Activated T-cell treated with anti-CD3 and anti-CD28 coated beads, Interleukin-2, amount 50 U/mL, for 4 hours (primary cell): ENCODE measurements at regions not wholly inside any gene's neighbourhood (a gene's known extent, or its start where the extent isn't known, plus 50 kb on each side); places are given as distances from the start of the nearest gene placed in this dataset.

ENCODE experiments used
- ATAC-seq, 2 donors: fragments of 200-7000 bp; cut with Tn5 transposase; one replicate each; pipeline ENCODE4 v1.10.0; 2021
- DNase-seq: peaks from one replicate; pipeline ENCODE4 v3.0.0-alpha.2; 2020
- H3K27me3 Mint-ChIP-seq: one replicate; pipeline ENCODE4 v1.8.0; 2021; ENCODE audit warnings: low read depth, mixed read lengths
- H3K36me3 Mint-ChIP-seq: one replicate; pipeline ENCODE4 v1.8.0; 2022; ENCODE audit warnings: mixed read lengths; ENCODE audit not compliant: insufficient read depth
- H3K4me1 Mint-ChIP-seq: one replicate; pipeline ENCODE4 v1.8.0; 2021; ENCODE audit warnings: low read depth, mixed read lengths
- H3K4me3 Mint-ChIP-seq: one replicate; pipeline ENCODE4 v1.8.0; 2021; ENCODE audit warnings: mild to moderate bottlenecking, moderate library complexity, mixed read lengths
- H3K9me3 Mint-ChIP-seq: one replicate; pipeline ENCODE4 v1.8.0; 2021; ENCODE audit warnings: mixed read lengths

DNA sequence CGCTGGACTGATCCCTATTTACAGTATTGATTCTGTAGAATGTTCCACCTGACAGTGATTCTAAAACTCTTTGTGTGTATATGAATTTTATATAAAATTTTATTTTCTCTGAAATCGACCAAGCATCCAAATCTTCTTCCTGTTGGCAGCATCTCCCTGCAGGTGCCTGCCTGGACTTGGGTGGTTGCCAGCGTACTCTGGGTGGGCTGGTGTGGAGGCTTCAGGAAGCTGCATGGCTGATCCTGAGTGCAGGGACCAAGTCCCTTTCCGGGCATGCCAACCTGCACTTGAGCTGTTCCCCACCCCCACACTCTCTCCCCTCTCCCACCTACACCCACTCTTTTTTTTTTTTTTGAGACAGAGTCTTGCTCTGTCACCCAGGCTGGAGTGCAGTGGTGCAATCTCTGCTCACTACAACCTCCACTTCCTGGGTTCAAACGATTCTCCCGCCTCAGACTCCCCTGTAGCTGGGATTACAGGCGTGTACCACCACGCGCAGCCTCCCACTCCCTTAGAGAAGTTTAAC lies 53.2 kb upstream of the ALKAL2 start:
- Mint-ChIP-seq H3K36me3 (peaks cover 7% of the 10 kb centered on the region), H3K4me1 (peaks cover 4% of the 10 kb centered on the region), H3K27me3 (peaks cover 28% of the 10 kb centered on the region), H3K4me3 (no peak overlapping the region), H3K9me3 (peaks cover 27% of the 10 kb centered on the region)
- ATAC-seq (no peak), DNase-seq (no peak)
